Karpas-422 (cell line): ENCODE measurements at regions not wholly inside any gene's neighbourhood (a gene's known extent, or its start where the extent isn't known, plus 50 kb on each side); places are given as distances from the start of the nearest gene placed in this dataset.
"Not testable (repeated sequence)": the region's sequence is repeated elsewhere in the genome, so short reads cannot be mapped to it uniquely, and the experiment has no call there.

Experiments used
- DNase-seq: peaks from one replicate; pipeline ENCODE4 v3.0.0-alpha.2; 2015
- H2AFZ ChIP-seq: fragments of 200-600 bp; sonication (generic); 2 replicates; pipeline ENCODE4 v1.6.1; 2014; ENCODE audit warnings: antibody characterized with exemption, low read length, mixed read lengths
- H3K27ac ChIP-seq: fragments of 200-600 bp; sonication (generic); 2 replicates; pipeline ENCODE4 v1.5.1; 2014; ENCODE audit warnings: mild to moderate bottlenecking, low read length, moderate library complexity
- H3K27me3 ChIP-seq: fragments of 200-600 bp; sonication (generic); 2 replicates; pipeline ENCODE4 v1.6.1; 2014; ENCODE audit warnings: low read length, mixed read lengths
- H3K36me3 ChIP-seq: fragments of 200-600 bp; sonication (generic); 2 replicates; pipeline ENCODE4 v1.6.1; 2014; ENCODE audit warnings: low read length, mixed read lengths; ENCODE audit not compliant: insufficient read depth
- H3K4me1 ChIP-seq: fragments of 200-600 bp; sonication (generic); 2 replicates; pipeline ENCODE4 v1.6.1; 2014; ENCODE audit warnings: mild to moderate bottlenecking, low read length, mixed read lengths
- H3K4me2 ChIP-seq: fragments of 200-600 bp; sonication (generic); 2 replicates; pipeline ENCODE4 v1.6.1; 2014; ENCODE audit warnings: low read length, low read depth, mild to moderate bottlenecking; ENCODE audit not compliant: poor library complexity, severe bottlenecking
- H3K4me3 ChIP-seq: fragments of 200-600 bp; sonication (generic); 2 replicates; pipeline ENCODE4 v1.5.1; 2014; ENCODE audit warnings: mild to moderate bottlenecking, antibody characterized with exemption, low read length, mixed read lengths
- H3K79me2 ChIP-seq: fragments of 200-600 bp; sonication (generic); 2 replicates; pipeline ENCODE4 v1.6.1; 2014; ENCODE audit warnings: mild to moderate bottlenecking, low read length, mixed read lengths
- H3K9ac ChIP-seq: fragments of 200-600 bp; sonication (generic); 2 replicates; pipeline ENCODE4 v1.6.0; 2014; ENCODE audit warnings: low read length
- H3K9me2 ChIP-seq: fragments of 200-600 bp; sonication (generic), shearing (Covaris generic); replicated peaks from 2 replicates; pipeline ENCODE4 v1.6.0; 2014; ENCODE audit warnings: mild to moderate bottlenecking, low read length, moderate library complexity; ENCODE audit not compliant: insufficient read depth
- H3K9me3 ChIP-seq: fragments of 300-700, 200-600 bp; sonication (generic); 2 replicates; pipeline ENCODE4 v1.6.1; 2014; ENCODE audit warnings: low read length, mixed read lengths
- H4K20me1 ChIP-seq: fragments of 200-600 bp; sonication (generic); 2 replicates; pipeline ENCODE4 v1.6.1; 2014; ENCODE audit warnings: mild to moderate bottlenecking, antibody characterized with exemption, low read length, low read depth; ENCODE audit not compliant: insufficient read depth

GRCh38 chr7:17097668-17098297, 200.7 kb upstream of the AHR start:
- no peak overlapping the region for H3K9ac ChIP-seq
- no peaks in the 10 kb centered on the region for H3K27me3 ChIP-seq
- no peaks in the 10 kb centered on the region for H3K9me2 ChIP-seq
- no peak overlapping the region for H3K4me3 ChIP-seq
- H2AFZ ChIP-seq, result no peak overlapping the region
- no peaks in the 10 kb centered on the region for H4K20me1 ChIP-seq
- no peak for DNase-seq
- no peaks in the 10 kb centered on the region for H3K36me3 ChIP-seq
- H3K79me2 ChIP-seq, result no peaks in the 10 kb centered on the region
- H3K9me3 ChIP-seq, result no peaks in the 10 kb centered on the region
- H3K4me2 ChIP-seq, result no peak overlapping the region
- peaks cover 3% of the 10 kb centered on the region for H3K4me1 ChIP-seq
- H3K27ac ChIP-seq, result no peak overlapping the region

DNA sequence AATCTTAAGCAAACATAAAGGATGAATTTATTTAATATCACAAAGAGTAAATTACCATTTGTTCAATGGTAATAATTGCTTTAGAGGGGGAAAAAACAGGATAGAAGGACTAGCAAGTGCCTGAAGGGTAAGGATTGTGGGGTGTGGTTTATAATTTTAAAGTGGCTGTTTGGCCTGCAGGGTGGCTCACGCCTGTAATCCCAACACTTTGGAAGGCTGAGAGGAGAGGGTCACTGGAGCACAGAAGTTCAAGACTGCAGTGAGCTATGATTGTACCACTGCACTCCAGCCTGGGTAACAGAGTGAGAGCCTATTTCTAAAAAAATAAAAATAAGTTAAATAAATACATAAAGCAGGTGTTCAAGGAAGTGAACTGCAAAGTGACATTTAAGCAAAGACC, 199.9 kb upstream of the AHR start:
- no peaks in the 10 kb centered on the region for H3K79me2 ChIP-seq
- no peaks in the 10 kb centered on the region for H3K9me2 ChIP-seq
- no peak overlapping the region for H3K4me3 ChIP-seq
- H3K27me3 ChIP-seq, result no peaks in the 10 kb centered on the region
- H3K4me2 ChIP-seq, result no peak overlapping the region
- H2AFZ ChIP-seq, result no peak overlapping the region
- no peaks in the 10 kb centered on the region for H4K20me1 ChIP-seq
- no peak overlapping the region for H3K9ac ChIP-seq
- no peaks in the 10 kb centered on the region for H3K9me3 ChIP-seq
- DNase-seq, result no peak
- no peaks in the 10 kb centered on the region for H3K36me3 ChIP-seq
- no peak overlapping the region for H3K27ac ChIP-seq
- H3K4me1 ChIP-seq, result peaks cover 3% of the 10 kb centered on the region

DNA sequence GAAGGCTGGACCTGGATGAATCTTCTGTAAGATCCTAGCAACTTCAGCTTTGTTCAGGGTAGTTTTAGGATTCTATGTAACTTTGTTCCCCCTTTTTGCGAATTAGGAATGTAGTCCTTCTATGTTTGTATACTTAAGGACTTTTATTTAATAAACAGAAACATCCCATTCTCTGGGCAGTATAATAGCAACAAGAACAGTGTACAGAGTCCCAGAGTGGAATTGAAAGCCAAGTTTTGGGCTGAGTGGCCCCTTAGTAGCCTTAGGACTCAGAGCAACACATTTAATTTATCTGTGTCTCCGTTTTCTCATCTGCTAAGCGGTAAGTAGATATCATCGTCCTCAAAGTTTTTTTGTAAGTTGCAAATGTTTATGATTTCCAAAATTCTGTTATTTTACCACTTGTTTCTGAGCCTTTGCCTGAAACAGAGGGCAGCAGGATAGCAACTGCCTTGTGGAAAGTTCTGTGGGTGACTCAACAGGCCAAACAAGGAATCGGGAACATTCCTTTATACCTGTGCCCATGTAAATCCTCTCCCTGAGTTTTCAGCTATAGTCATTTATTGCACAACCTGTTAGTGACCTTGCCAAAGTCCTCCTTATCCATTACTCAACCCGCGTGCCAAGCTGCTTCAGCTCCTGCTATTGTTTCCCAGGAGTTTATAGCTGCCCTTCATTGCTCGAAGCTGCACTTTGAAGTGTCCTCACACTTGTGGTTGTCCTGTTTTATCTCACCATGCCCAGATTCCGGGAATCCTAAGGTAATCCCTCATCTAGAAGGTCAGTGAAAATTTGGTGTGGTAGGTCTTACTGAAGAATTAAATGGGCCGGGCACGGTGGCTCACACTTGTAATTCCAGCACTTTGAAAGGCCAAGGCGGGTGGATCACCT, 199.1 kb upstream of the AHR start:
- Histone ChIP-seq H3K27me3 (no peaks in the 10 kb centered on the region), H3K9me3 (no peaks in the 10 kb centered on the region), H3K36me3 (no peaks in the 10 kb centered on the region), H3K9me2 (no peaks in the 10 kb centered on the region), H3K4me1 (peaks cover 3% of the 10 kb centered on the region), H3K9ac (no peak overlapping the region), H4K20me1 (no peaks in the 10 kb centered on the region), H3K79me2 (no peaks in the 10 kb centered on the region), H3K27ac (no peak overlapping the region), H3K4me3 (no peak overlapping the region), H2AFZ (no peak overlapping the region), H3K4me2 (no peak overlapping the region)
- no peak for DNase-seq

GRCh38 chr7:17099974-17100509, 198.4 kb upstream of the AHR start:
- not testable (repeated sequence) for H3K27me3 ChIP-seq, H3K9ac ChIP-seq, H3K4me2 ChIP-seq, H2AFZ ChIP-seq, H3K9me2 ChIP-seq, H3K27ac ChIP-seq, H3K4me1 ChIP-seq, H3K9me3 ChIP-seq, DNase-seq, H3K36me3 ChIP-seq, H3K79me2 ChIP-seq, H4K20me1 ChIP-seq, H3K4me3 ChIP-seq

- Histone ChIP-seq H3K9me3 (no peaks in the 10 kb centered on the region), H3K27ac (no peak overlapping the region)
- no peak for DNase-seq
Observed at GRCh38 chr7:17101207-17101696, 197.2 kb upstream of the AHR start.

GRCh38 chr7:17103170-17103569, 195.3 kb upstream of the AHR start:
- Histone ChIP-seq H3K4me2 (no peak overlapping the region), H3K4me1 (no peaks in the 10 kb centered on the region), H3K36me3 (no peaks in the 10 kb centered on the region)

More at GRCh38 chr7:17101207-17101696, 197.2 kb upstream of the AHR start:
- Histone ChIP-seq H4K20me1 (no peaks in the 10 kb centered on the region), H3K9me2 (no peaks in the 10 kb centered on the region), H2AFZ (no peak overlapping the region), H3K79me2 (no peaks in the 10 kb centered on the region), H3K4me2 (no peak overlapping the region), H3K4me3 (no peak overlapping the region), H3K9ac (no peak overlapping the region), H3K4me1 (peaks cover 3% of the 10 kb centered on the region), H3K36me3 (no peaks in the 10 kb centered on the region), H3K27me3 (no peaks in the 10 kb centered on the region)

DNA sequence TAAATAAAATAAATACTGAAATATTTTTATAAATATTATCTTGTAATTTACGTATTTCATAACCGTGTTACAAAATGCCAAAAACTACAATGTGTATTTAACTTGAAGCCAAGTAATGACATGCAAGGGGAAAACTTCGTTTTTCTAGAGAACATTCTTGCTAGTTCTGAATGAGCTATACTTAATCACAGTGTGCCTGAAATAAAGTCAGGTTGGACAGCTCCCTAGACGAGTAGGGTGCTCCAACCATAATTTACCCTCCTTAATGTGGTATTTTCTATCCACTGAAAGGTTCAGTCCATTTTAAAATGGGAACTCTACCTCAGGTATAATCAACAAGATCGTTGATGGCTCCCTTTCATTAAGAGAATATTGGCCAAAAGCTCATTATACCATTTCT, 194.5 kb upstream of the AHR start:
- no peak overlapping the region for H3K9ac ChIP-seq
- DNase-seq, result no peak

More at GRCh38 chr7:17103170-17103569, 195.3 kb upstream of the AHR start:
- Histone ChIP-seq H3K9ac (no peak overlapping the region), H4K20me1 (no peaks in the 10 kb centered on the region), H3K27me3 (no peaks in the 10 kb centered on the region), H3K9me3 (no peaks in the 10 kb centered on the region), H3K79me2 (no peaks in the 10 kb centered on the region), H3K9me2 (no peaks in the 10 kb centered on the region), H2AFZ (no peak overlapping the region), H3K27ac (no peak overlapping the region), H3K4me3 (no peak overlapping the region)
- DNase-seq, result no peak

GRCh38 chr7:17104419-17104818, 194.0 kb upstream of the AHR start:
- Histone ChIP-seq H3K9ac (no peak overlapping the region), H4K20me1 (no peaks in the 10 kb centered on the region), H3K4me1 (no peaks in the 10 kb centered on the region), H3K36me3 (no peaks in the 10 kb centered on the region), H3K9me3 (no peaks in the 10 kb centered on the region), H3K4me2 (no peak overlapping the region), H3K27me3 (no peaks in the 10 kb centered on the region), H3K27ac (no peak overlapping the region), H3K4me3 (no peak overlapping the region), H3K9me2 (no peaks in the 10 kb centered on the region), H2AFZ (no peak overlapping the region), H3K79me2 (no peaks in the 10 kb centered on the region)
- no peak for DNase-seq

More for the DNA sequence above, 194.5 kb upstream of the AHR start:
- no peaks in the 10 kb centered on the region for H3K9me3 ChIP-seq
- H3K36me3 ChIP-seq, result no peaks in the 10 kb centered on the region
- no peak overlapping the region for H3K27ac ChIP-seq
- H3K4me2 ChIP-seq, result no peak overlapping the region
- no peaks in the 10 kb centered on the region for H4K20me1 ChIP-seq
- no peaks in the 10 kb centered on the region for H3K4me1 ChIP-seq
- H2AFZ ChIP-seq, result no peak overlapping the region
- H3K27me3 ChIP-seq, result no peaks in the 10 kb centered on the region
- H3K79me2 ChIP-seq, result no peaks in the 10 kb centered on the region
- no peaks in the 10 kb centered on the region for H3K9me2 ChIP-seq
- no peak overlapping the region for H3K4me3 ChIP-seq
